RWPE2 (cell line): ENCODE measurements at regions not wholly inside any gene's neighbourhood (a gene's known extent, or its start where the extent isn't known, plus 50 kb on each side); places are given as distances from the start of the nearest gene placed in this dataset.

Source experiments
- ATAC-seq: fragments of 200-7000 bp; cut with Tn5 transposase; 3 replicates; pipeline ENCODE4 v1.9.1; 2021; ENCODE audit warnings: low read depth
- DNase-seq: peaks from one replicate; pipeline ENCODE4 v3.0.0-alpha.2; 2020; ENCODE audit warnings: low spot score
- H3K27ac ChIP-seq: fragments of 450-650 bp; 2 replicates; pipeline ENCODE4 v1.5.1; 2017; ENCODE audit warnings: mild to moderate bottlenecking; ENCODE audit not compliant: poor library complexity, severe bottlenecking
- H3K27me3 ChIP-seq: fragments of 250-450 bp; sonication (Bioruptor Pico); 2 replicates; pipeline ENCODE4 v1.5.1; 2021; ENCODE audit warnings: mild to moderate bottlenecking, moderate library complexity; ENCODE audit not compliant: insufficient read depth, poor library complexity, severe bottlenecking
- H3K36me3 ChIP-seq: fragments of 250-450 bp; sonication (Bioruptor Pico); 2 replicates; pipeline ENCODE4 v1.5.1; 2020; ENCODE audit warnings: low read depth, mild to moderate bottlenecking, moderate library complexity
- H3K4me1 ChIP-seq: fragments of 250-450 bp; sonication (Bioruptor Pico); 2 replicates; pipeline ENCODE4 v1.5.1; 2021; ENCODE audit warnings: mild to moderate bottlenecking, moderate library complexity; ENCODE audit not compliant: insufficient read depth, poor library complexity, severe bottlenecking
- H3K4me3 ChIP-seq: fragments of 250-450 bp; sonication (Bioruptor Pico); 2 replicates; pipeline ENCODE4 v1.5.1; 2021; ENCODE audit warnings: mild to moderate bottlenecking, moderate library complexity; ENCODE audit not compliant: severe bottlenecking
- H3K9me3 ChIP-seq: fragments of 250-450 bp; sonication (Bioruptor Pico); 2 replicates; pipeline ENCODE4 v1.5.1; 2021; ENCODE audit warnings: mild to moderate bottlenecking, moderate library complexity; ENCODE audit not compliant: severe bottlenecking
- CTCF ChIP-seq: fragments of 450-650 bp; IDR thresholded peaks from one replicate; pipeline ENCODE4 v1.5.1; 2017; ENCODE audit warnings: mild to moderate bottlenecking, moderate library complexity; ENCODE audit not compliant: poor library complexity, severe bottlenecking

GRCh38 chr20:60477958-60478357, 519.7 kb downstream of the CDH26 start:
- DNase-seq, result no peak

DNA sequence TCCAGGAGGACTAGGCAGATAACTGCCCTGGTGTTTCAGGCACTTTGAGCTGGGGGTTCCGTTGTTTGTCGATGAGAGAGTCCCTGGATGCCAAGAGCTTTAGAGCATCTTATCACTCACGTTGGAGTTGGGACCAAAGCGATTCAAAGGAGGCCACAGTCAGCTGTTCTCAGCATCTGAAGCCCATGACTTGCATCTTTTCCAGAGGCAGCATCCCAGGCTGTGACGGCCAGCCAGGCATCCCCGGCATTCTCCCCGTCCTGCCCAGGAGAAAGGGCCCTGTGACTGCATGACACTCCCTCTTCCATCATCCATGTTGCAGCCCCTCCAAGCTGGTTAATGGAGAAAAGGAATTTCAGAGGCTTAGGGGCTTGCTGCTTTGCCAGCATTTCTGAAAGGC, 520.3 kb downstream of the CDH26 start:
- peaks cover 100% of the 10 kb centered on the region for H3K27me3 ChIP-seq
- no peak overlapping the region for H3K27ac ChIP-seq
- no peaks in the 10 kb centered on the region for H3K9me3 ChIP-seq
- ATAC-seq (no peak), DNase-seq (no peak)
- no peak for TF ChIP-seq CTCF
- no peaks in the 10 kb centered on the region for H3K4me1 ChIP-seq
- H3K36me3 ChIP-seq, result no peaks in the 10 kb centered on the region
- H3K4me3 ChIP-seq, result no peak overlapping the region

More at GRCh38 chr20:60477958-60478357, 519.7 kb downstream of the CDH26 start:
- Histone ChIP-seq H3K27me3 (peaks cover 100% of the 10 kb centered on the region), H3K27ac (no peak overlapping the region), H3K4me1 (no peaks in the 10 kb centered on the region), H3K9me3 (no peaks in the 10 kb centered on the region), H3K36me3 (no peaks in the 10 kb centered on the region), H3K4me3 (no peak overlapping the region)
- no peak for ATAC-seq
- TF ChIP-seq CTCF, result no peak

DNA sequence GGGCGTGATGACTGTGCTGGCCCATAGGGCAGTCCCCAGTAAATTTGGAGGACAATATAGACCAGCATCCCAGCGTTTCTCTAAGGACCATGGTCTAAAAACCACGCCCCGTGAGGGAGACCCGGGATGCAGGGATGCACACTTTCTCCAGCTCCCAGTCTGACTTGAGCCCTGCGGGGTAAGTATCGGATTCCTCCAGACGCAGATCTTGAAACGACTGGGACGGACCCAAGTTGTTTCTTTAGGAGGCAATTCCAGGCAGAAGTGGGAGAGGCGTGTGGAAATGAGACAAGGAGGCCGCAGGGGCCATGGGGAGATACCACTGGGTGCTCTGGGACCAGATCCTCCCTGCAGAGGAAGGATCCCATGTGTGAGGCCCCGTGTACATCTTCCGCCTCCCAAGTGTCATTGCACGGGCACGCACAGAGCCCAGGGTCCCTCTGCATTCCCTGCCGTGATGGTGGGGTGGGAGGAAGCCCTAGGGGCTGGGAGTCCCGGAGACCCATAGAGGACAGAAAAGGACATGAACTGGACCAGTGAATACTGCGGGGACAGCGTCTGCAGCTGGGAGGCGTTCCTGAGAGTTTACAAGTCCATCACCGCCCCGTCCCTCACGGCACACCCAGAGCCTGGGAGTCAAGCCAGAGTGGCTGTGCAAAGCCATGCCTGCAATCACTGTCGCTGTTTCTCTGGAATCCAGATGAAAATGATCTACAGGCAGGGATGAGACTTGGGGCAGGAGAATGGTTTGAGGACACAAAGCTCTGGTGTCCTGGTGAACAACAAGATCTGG, 522.9 kb downstream of the CDH26 start:
- Histone ChIP-seq H3K4me1 (no peaks in the 10 kb centered on the region), H3K27ac (no peak overlapping the region), H3K27me3 (peaks cover 100% of the 10 kb centered on the region), H3K4me3 (no peak overlapping the region), H3K9me3 (no peaks in the 10 kb centered on the region), H3K36me3 (no peaks in the 10 kb centered on the region)
- TF ChIP-seq CTCF, result no peak
- DNase-seq, result no peak
- no peak for ATAC-seq

DNA sequence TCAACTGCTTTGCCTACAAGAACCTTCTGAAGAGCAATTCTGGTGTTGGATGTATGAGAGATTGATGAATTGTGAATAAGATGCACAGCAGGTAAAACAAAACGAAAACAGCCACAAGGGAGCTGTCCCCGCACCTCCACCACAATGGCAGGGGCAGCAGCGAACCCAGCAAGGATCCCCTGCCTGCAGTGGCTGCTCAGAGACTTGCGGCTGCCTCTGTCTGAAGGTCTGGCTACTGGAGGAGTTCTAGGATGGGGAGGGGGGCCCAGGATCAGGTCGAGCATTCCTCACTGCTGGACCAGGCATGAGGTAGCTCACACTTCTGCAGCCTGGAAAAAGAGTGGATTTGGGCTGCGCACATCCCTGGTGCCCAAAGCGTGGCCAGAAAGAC, 523.5 kb downstream of the CDH26 start:
- Histone ChIP-seq H3K9me3 (no peaks in the 10 kb centered on the region), H3K36me3 (no peaks in the 10 kb centered on the region), H3K4me1 (no peaks in the 10 kb centered on the region), H3K27me3 (peaks cover 100% of the 10 kb centered on the region), H3K27ac (no peak overlapping the region), H3K4me3 (no peak overlapping the region)
- TF ChIP-seq CTCF, result no peak
- ATAC-seq (no peak), DNase-seq (no peak)
